Uterus (tissue), 3 donors: ENCODE measurements at regions not wholly inside any gene's neighbourhood (a gene's known extent, or its start where the extent isn't known, plus 50 kb on each side); places are given as distances from the start of the nearest gene placed in this dataset.

Experiments used
- DNase-seq, 2 donors: peaks; one replicate each; pipeline ENCODE4 v3.0.0-alpha.2; 2019 to 2020
- H3K27ac ChIP-seq, 2 donors: fragments of 200-600 bp; sonication (generic); 1 replicate in 1 of 2; 2 replicates in 1 of 2; pipeline ENCODE4 v1.5.1; 2016 to 2018
- H3K27me3 ChIP-seq, 2 donors: fragments of 200-600 bp; sonication (generic); one replicate each; pipeline ENCODE4 v1.5.1; 2018 to 2019; ENCODE audit warnings: control low read depth in 1 of 2
- H3K36me3 ChIP-seq, 2 donors: fragments of 200-600 bp; sonication (generic); one replicate each; pipeline ENCODE4 v1.5.1; 2019; ENCODE audit warnings: control low read depth in 1 of 2
- H3K4me1 ChIP-seq, 2 donors: fragments of 200-600 bp; sonication (generic); one replicate each; pipeline ENCODE4 v1.5.1; 2018 to 2019; ENCODE audit warnings: control low read depth in 1 of 2
- H3K4me3 ChIP-seq, 2 donors: fragments of 200-600 bp; sonication (generic); 1 replicate in 1 of 2; 2 replicates in 1 of 2; pipeline ENCODE4 v1.5.1; 2018 to 2019; ENCODE audit warnings: mild to moderate bottlenecking in 1 of 2
- H3K9me3 ChIP-seq, 2 donors: fragments of 200-600 bp; sonication (generic); one replicate each; pipeline ENCODE4 v1.5.1; 2019; ENCODE audit warnings: control low read depth in 1 of 2
- POLR2A ChIP-seq, 2 donors: fragments of 450-650 bp; IDR thresholded peaks; one replicate each; pipeline ENCODE4 v1.6.1; 2016; ENCODE audit warnings: antibody characterized with exemption in 2 of 2, mild to moderate bottlenecking in 1 of 2, moderate library complexity in 1 of 2
- intact Hi-C: fragments of 100-400 bp; cut with DNase I; formaldehyde crosslinking; loops from one replicate; pipeline ENCODE4 v1.15.1; 2023; ENCODE audit warnings: low total_unique reads
- TF ChIP-seq, protein P1 (sequence below), 4 experiments: fragments of 200-600 bp in 2 of 4; fragments of 450-650 bp in 2 of 4; sonication (generic) in 2 of 4; IDR thresholded peaks; one replicate each; pipeline ENCODE4 v1.5.1; 2016 to 2019; ENCODE audit warnings: antibody characterized with exemption in 4 of 4, mild to moderate bottlenecking in 2 of 4, moderate library complexity in 1 of 4
- donor health status: DM: yes; HTN: yes; CAD: no.

DNA sequence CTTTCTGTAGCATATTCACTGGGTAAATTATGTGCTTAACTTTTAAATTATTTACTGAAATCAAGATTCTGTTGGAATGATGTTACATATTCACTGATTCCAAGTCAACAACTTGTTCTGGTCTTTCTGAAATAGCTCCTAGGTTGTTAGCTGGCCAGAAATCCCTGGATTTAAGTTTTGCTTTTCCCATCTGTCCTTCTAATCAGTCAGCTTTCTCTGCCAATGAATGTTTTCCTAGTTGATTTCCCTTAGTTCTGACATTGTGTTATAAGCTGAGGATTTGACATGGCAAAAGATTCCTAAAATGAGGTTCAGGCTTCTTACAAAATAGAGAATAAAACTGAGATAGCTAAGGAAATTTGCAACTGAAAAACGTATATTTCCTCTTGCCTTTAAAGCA is 1479.6 kb downstream of the MRPL39 start:
- TF ChIP-seq, protein P1, sequence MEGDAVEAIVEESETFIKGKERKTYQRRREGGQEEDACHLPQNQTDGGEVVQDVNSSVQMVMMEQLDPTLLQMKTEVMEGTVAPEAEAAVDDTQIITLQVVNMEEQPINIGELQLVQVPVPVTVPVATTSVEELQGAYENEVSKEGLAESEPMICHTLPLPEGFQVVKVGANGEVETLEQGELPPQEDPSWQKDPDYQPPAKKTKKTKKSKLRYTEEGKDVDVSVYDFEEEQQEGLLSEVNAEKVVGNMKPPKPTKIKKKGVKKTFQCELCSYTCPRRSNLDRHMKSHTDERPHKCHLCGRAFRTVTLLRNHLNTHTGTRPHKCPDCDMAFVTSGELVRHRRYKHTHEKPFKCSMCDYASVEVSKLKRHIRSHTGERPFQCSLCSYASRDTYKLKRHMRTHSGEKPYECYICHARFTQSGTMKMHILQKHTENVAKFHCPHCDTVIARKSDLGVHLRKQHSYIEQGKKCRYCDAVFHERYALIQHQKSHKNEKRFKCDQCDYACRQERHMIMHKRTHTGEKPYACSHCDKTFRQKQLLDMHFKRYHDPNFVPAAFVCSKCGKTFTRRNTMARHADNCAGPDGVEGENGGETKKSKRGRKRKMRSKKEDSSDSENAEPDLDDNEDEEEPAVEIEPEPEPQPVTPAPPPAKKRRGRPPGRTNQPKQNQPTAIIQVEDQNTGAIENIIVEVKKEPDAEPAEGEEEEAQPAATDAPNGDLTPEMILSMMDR (IDR thresholded peaks at IDR 0.05): no peak
- no peak for TF ChIP-seq POLR2A (IDR thresholded peaks at IDR 0.05)
- Histone ChIP-seq H3K4me1 (no peaks in the 10 kb centered on the region), H3K9me3 (no peaks in the 10 kb centered on the region), H3K27me3 (no peaks in the 10 kb centered on the region), H3K36me3 (no peaks in the 10 kb centered on the region), H3K4me3 (no peak overlapping the region), H3K27ac (no peak overlapping the region)
- DNase-seq: no peak
- intact Hi-C loops: no loop called here

DNA sequence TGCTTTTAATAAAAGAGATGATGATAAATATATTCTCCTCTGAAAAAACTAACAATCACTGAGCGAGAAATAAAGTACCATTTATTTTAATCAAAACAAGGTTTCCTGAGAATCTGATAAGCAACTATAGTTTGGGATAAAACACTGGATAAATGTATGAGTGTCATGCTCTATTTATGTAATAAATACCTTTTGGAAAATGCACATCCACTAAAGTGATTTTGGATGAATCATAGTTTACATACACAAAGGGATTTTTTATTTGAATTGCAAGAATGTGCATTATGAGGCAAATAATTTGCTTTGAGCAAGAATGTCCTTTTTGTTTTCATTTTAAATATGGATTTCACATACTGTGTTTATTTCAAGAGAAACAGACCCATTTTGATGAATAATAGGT is 1483.5 kb downstream of the MRPL39 start:
- no peaks in the 10 kb centered on the region for H3K9me3 ChIP-seq
- H3K4me1 ChIP-seq: no peaks in the 10 kb centered on the region
- H3K27me3 ChIP-seq: no peaks in the 10 kb centered on the region
- intact Hi-C loops: no loop called here
- no peak for TF ChIP-seq POLR2A (IDR thresholded peaks at IDR 0.05)
- TF ChIP-seq, protein P1 (IDR thresholded peaks at IDR 0.05): no peak
- DNase-seq: no peak
- H3K4me3 ChIP-seq: no peak overlapping the region
- no peak overlapping the region for H3K27ac ChIP-seq
- H3K36me3 ChIP-seq: no peaks in the 10 kb centered on the region

DNA sequence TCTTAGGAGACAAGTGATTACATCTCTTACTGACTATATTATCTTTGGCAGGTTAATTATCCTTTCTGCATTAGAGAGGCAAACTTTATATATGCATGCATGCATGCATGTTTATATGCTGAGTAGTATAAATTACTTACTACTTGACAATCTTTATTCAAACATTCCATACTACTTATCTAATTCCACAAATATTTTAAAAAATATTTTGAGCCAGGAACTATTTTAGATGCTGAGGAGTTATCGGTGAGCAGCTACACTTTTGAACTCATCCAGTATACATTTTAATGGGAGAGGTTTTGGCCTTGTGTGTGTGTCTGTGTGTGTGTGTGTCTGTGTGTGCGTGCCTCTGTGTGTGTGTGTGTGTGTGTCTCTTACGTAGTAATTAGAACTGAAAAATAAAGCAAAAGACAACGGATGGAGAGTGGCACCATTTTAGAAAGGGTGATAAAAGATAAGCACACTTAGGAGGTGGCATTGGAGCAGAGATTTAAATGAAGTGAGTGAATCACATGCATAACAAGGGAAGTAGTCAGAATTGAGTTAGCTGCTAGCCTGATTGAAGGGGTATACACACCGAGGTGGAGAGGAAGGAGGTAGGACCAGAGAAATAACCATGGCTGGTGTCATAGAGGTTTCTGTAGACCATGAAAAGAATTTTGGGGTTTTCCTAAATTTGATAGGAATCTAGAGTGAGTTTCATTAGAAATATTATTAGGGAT is 1488.4 kb downstream of the MRPL39 start:
- Histone ChIP-seq H3K36me3 (no peaks in the 10 kb centered on the region), H3K9me3 (no peaks in the 10 kb centered on the region), H3K4me3 (no peak overlapping the region), H3K4me1 (no peaks in the 10 kb centered on the region), H3K27ac (no peak overlapping the region), H3K27me3 (no peaks in the 10 kb centered on the region)
- no peak for TF ChIP-seq POLR2A (IDR thresholded peaks at IDR 0.05)
- TF ChIP-seq, protein P1 (IDR thresholded peaks at IDR 0.05): no peak
- intact Hi-C loops: no loop called here
- DNase-seq: no peak

DNA sequence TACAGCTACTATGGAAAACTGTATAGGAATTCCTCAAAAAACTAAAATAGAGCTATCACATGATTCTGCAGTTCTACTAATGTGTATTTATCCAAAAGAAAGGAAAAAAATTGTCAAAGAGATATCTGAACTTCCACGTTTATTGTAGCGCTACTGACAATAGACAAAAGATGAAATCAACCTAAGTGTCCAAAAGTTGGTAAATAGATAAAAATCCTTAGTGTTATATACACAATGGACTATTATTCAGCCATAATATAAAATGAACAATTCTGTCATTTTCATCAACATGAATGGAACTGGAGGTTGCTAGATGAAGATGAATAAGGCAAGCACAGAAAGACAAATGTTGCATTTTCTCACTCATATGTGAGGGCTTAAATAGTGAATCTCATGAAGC is 1492.1 kb downstream of the MRPL39 start:
- Histone ChIP-seq H3K9me3 (no peaks in the 10 kb centered on the region), H3K27me3 (no peaks in the 10 kb centered on the region), H3K27ac (no peak overlapping the region), H3K4me1 (no peaks in the 10 kb centered on the region), H3K36me3 (no peaks in the 10 kb centered on the region), H3K4me3 (no peak overlapping the region)
- TF ChIP-seq, protein P1 (IDR thresholded peaks at IDR 0.05): no peak
- no peak for TF ChIP-seq POLR2A (IDR thresholded peaks at IDR 0.05)
- no peak for DNase-seq
- intact Hi-C loops: no loop called here

DNA sequence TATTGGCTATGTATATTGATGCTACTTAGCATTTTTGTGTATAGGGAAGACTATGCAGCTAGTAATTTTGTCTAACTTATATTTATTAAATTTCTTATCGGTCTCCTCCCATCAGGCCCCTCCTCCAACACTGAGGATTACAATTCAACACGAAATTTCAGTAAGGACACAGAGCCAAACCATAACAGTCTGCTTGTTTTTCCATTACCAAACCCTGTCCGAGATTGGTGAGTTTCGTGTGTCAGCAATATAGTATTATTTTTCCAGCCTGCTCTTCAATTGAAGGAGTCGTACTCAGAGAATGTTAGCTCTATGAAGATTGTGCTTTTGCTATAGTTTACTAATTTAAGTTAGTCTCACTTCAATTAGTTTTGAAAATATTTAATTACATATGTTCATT is 1495.3 kb downstream of the MRPL39 start:
- Histone ChIP-seq H3K4me1 (no peaks in the 10 kb centered on the region), H3K4me3 (no peak overlapping the region), H3K27me3 (no peaks in the 10 kb centered on the region), H3K9me3 (no peaks in the 10 kb centered on the region), H3K36me3 (no peaks in the 10 kb centered on the region), H3K27ac (no peak overlapping the region)
- DNase-seq: no peak
- TF ChIP-seq, protein P1 (IDR thresholded peaks at IDR 0.05): no peak
- TF ChIP-seq POLR2A (IDR thresholded peaks at IDR 0.05): no peak
- intact Hi-C loops: no loop called here
